Neuronal stem cell (in vitro differentiated cells): ENCODE measurements at regions not wholly inside any gene's neighbourhood (a gene's known extent, or its start where the extent isn't known, plus 50 kb on each side); places are given as distances from the start of the nearest gene placed in this dataset.
A peak's percentile ranks its signal among the peaks of the same experiment; 100 is the strongest.

Source experiments
- DNase-seq: peaks from one replicate; pipeline ENCODE4 v3.0.0-alpha.2; 2013; ENCODE audit warnings: low spot score
- H2AFZ ChIP-seq: one replicate; pipeline ENCODE4 v1.6.1; 2013; ENCODE audit warnings: mild to moderate bottlenecking, low read length, inconsistent platforms
- H2AK5ac ChIP-seq: 2 replicates; pipeline ENCODE4 v1.6.1; 2013; ENCODE audit warnings: low read depth, mild to moderate bottlenecking, inconsistent platforms, low read length, moderate library complexity, mixed read lengths
- H2BK120ac ChIP-seq: 2 replicates; pipeline ENCODE4 v1.6.1; 2013; ENCODE audit warnings: low read depth, mild to moderate bottlenecking, inconsistent platforms, low read length, moderate library complexity, mixed read lengths
- H2BK12ac ChIP-seq: one replicate; pipeline ENCODE4 v1.6.1; 2013; ENCODE audit warnings: low read length, inconsistent platforms
- H2BK15ac ChIP-seq: 2 replicates; pipeline ENCODE4 v1.6.1; 2013; ENCODE audit warnings: mild to moderate bottlenecking, low read length, inconsistent platforms, mixed read lengths
- H2BK5ac ChIP-seq: one replicate; pipeline ENCODE4 v1.6.1; 2013; ENCODE audit warnings: inconsistent platforms, mild to moderate bottlenecking, low read length, moderate library complexity
- H3K14ac ChIP-seq: one replicate; pipeline ENCODE4 v1.6.1; 2013; ENCODE audit warnings: low read length, inconsistent platforms
- H3K18ac ChIP-seq: 2 replicates; pipeline ENCODE4 v1.6.1; 2013; ENCODE audit warnings: low read length, inconsistent platforms
- H3K23ac ChIP-seq: 2 replicates; pipeline ENCODE4 v1.6.1; 2013; ENCODE audit warnings: low read depth, mild to moderate bottlenecking, mixed read lengths, low read length, inconsistent platforms; ENCODE audit not compliant: poor library complexity
- H3K27ac ChIP-seq: replicated peaks from 3 replicates; pipeline ENCODE4 v1.5.1; 2013; ENCODE audit warnings: low read length, inconsistent platforms
- H3K27me3 ChIP-seq, 3 experiments: 2 replicates each; pipeline ENCODE4 v1.6.1; 2013; ENCODE audit warnings: low read length in 3 of 3, mild to moderate bottlenecking in 2 of 3, inconsistent platforms in 1 of 3, low read depth in 1 of 3, mixed read lengths in 1 of 3, moderate library complexity in 1 of 3; ENCODE audit not compliant: control insufficient read depth in 3 of 3, insufficient read depth in 3 of 3
- H3K36me3 ChIP-seq, 2 donors: replicated peaks in 1 of 2; 2 replicates each; pipeline ENCODE4 v1.6.1; 2013; ENCODE audit warnings: low read length in 2 of 2; ENCODE audit not compliant: control insufficient read depth in 2 of 2, insufficient read depth in 2 of 2
- H3K4ac ChIP-seq: 2 replicates; pipeline ENCODE4 v1.6.1; 2013; ENCODE audit warnings: inconsistent platforms, mild to moderate bottlenecking, low read length, moderate library complexity
- H3K4me1 ChIP-seq, 2 donors: 1 replicate in 1 of 2; 2 replicates in 1 of 2; pipeline ENCODE4 v1.6.1; 2013; ENCODE audit warnings: low read length in 2 of 2, low read depth in 1 of 2; ENCODE audit not compliant: control insufficient read depth in 2 of 2, insufficient read depth in 1 of 2
- H3K4me2 ChIP-seq: one replicate; pipeline ENCODE4 v1.6.1; 2013; ENCODE audit warnings: mild to moderate bottlenecking, low read length, inconsistent platforms; ENCODE audit not compliant: insufficient read depth, poor library complexity, severe bottlenecking
- H3K4me3 ChIP-seq, 2 donors: 2 replicates each; pipeline ENCODE4 v1.5.1; 2013; ENCODE audit warnings: low read length in 2 of 2, mild to moderate bottlenecking in 2 of 2, inconsistent platforms in 1 of 2, moderate library complexity in 1 of 2
- H3K79me1 ChIP-seq: one replicate; pipeline ENCODE4 v1.6.1; 2013; ENCODE audit warnings: low read depth, mild to moderate bottlenecking, inconsistent platforms, low read length, moderate library complexity
- H3K9ac ChIP-seq: one replicate; pipeline ENCODE4 v1.6.1; 2013; ENCODE audit warnings: mild to moderate bottlenecking, low read depth, low read length, inconsistent platforms; ENCODE audit not compliant: poor library complexity
- H3K9me3 ChIP-seq, 2 donors: replicated peaks in 1 of 2; 2 replicates each; pipeline versions ENCODE3 to v1.6.1; 2013; ENCODE audit warnings: low read length in 2 of 2, mild to moderate bottlenecking in 2 of 2, inconsistent platforms in 1 of 2, low read depth in 1 of 2, mixed read lengths in 1 of 2, moderate library complexity in 1 of 2; ENCODE audit not compliant: control insufficient read depth in 2 of 2, insufficient read depth in 1 of 2
- H4K8ac ChIP-seq: one replicate; pipeline ENCODE4 v1.6.1; 2013; ENCODE audit warnings: low read depth, mild to moderate bottlenecking, inconsistent platforms, low read length, moderate library complexity
- H4K91ac ChIP-seq: one replicate; pipeline ENCODE4 v1.6.1; 2013; ENCODE audit warnings: low read length, low read depth, mild to moderate bottlenecking, inconsistent platforms; ENCODE audit not compliant: poor library complexity
- whole genome bisulfite sequencing, 2 donors: extraction: QIAGEN DNeasy Blood & Tissue Kit; methylation state at CpG; one replicate each; pipeline ENCODE4 v1.1.7; 2013; ENCODE audit warnings: missing lambda C conversion rate in 2 of 2, mixed read lengths in 1 of 2; ENCODE audit not compliant: insufficient read length in 2 of 2, insufficient replicate concordance in 1 of 2; ENCODE audit errors: extremely low coverage in 2 of 2; 5-methylcytosine and 5-hydroxymethylcytosine counted together

GRCh38 chr6:121959501-121959900 lies 440.0 kb upstream of the HSF2 start:
- Histone ChIP-seq H3K27ac (no peak overlapping the region), H2BK120ac (no peak overlapping the region), H2AFZ (peak overlapping the region; percentile 18), H3K18ac (no peak overlapping the region), H3K79me1 (no peaks in the 10 kb centered on the region), H3K4me2 (no peak overlapping the region), H2BK15ac (no peak overlapping the region), H3K4ac (no peak overlapping the region), H3K4me1 (no peaks in the 10 kb centered on the region), H3K36me3 (no peaks in the 10 kb centered on the region), H2AK5ac (no peak overlapping the region), H3K14ac (no peak overlapping the region), H3K9ac (no peak overlapping the region), H2BK12ac (no peak overlapping the region), H3K23ac (no peak overlapping the region), H3K27me3 (no peaks in the 10 kb centered on the region), H3K4me3 (no peak overlapping the region), H3K9me3 (no peaks in the 10 kb centered on the region), H4K91ac (no peak overlapping the region), H4K8ac (no peak overlapping the region), H2BK5ac (no peak overlapping the region)
- no peak for DNase-seq
- no CpG with 5 or more reads among the region's 5 CpGs for WGBS, 2 donors

DNA sequence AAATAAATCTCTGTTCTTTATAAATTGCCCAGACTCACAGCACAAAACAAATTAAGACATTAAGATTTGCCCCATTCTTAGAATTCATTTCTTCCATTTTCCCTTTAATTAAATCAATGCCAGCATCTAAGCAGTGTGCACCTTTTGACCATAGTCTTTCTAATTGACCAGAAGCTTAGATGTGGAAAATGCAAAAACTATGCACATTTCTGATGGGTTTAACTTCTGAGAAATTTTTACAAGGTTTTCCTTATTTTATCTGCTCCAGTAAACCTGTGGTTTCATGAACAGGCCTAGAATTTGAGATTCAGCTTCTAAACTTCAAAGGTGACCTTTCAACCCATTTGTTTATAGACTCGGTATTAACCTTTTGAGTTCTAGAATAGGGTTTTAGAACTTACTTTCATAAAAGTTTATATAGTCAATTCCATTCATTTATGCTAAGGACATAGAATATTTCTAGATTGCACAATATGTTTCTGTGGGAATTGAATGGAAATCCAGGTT lies 437.8 kb upstream of the HSF2 start:
- H3K27ac ChIP-seq, result no peak overlapping the region
- H2BK5ac ChIP-seq, result no peak overlapping the region
- no peak overlapping the region for H2AFZ ChIP-seq
- WGBS, 2 donors, result no CpG with 5 or more reads among the region's 1 CpG
- no peak overlapping the region for H3K9ac ChIP-seq
- H3K9me3 ChIP-seq, result no peaks in the 10 kb centered on the region
- H3K23ac ChIP-seq, result no peak overlapping the region
- H3K18ac ChIP-seq, result no peak overlapping the region
- H2BK12ac ChIP-seq, result no peak overlapping the region
- H3K36me3 ChIP-seq, result no peaks in the 10 kb centered on the region
- no peak overlapping the region for H2AK5ac ChIP-seq
- no peak overlapping the region for H3K14ac ChIP-seq
- H2BK120ac ChIP-seq, result no peak overlapping the region
- H3K4me1 ChIP-seq, result no peaks in the 10 kb centered on the region
- no peak for DNase-seq
- H2BK15ac ChIP-seq, result no peak overlapping the region
- H4K8ac ChIP-seq, result no peak overlapping the region
- no peaks in the 10 kb centered on the region for H3K79me1 ChIP-seq
- H3K4me3 ChIP-seq, result no peak overlapping the region
- H4K91ac ChIP-seq, result no peak overlapping the region
- no peaks in the 10 kb centered on the region for H3K27me3 ChIP-seq
- H3K4ac ChIP-seq, result no peak overlapping the region
- H3K4me2 ChIP-seq, result no peak overlapping the region

DNA sequence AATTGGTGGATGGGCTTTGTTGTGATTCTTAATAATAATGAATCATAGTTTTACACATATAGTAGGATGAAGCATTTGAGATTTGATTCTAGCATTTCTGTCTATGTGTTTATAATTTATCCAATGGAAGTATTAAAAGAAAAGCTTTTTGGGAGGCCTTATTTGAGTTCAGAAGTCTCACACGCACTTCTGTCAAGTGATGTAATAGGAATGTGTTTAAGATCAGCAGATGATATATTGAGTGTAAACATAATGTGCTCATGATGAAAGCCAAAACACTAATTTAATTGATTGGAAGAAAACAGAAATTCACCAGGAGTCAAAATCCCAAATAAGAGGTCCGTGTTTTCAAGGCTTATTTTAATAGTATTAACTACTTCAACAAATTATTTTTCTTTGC lies 435.6 kb upstream of the HSF2 start:
- no peak overlapping the region for H2BK12ac ChIP-seq
- no peak overlapping the region for H3K9ac ChIP-seq
- H3K79me1 ChIP-seq, result no peaks in the 10 kb centered on the region
- H3K27ac ChIP-seq, result no peak overlapping the region
- H3K23ac ChIP-seq, result no peak overlapping the region
- no peak overlapping the region for H2BK15ac ChIP-seq
- no peak overlapping the region for H4K91ac ChIP-seq
- no peaks in the 10 kb centered on the region for H3K36me3 ChIP-seq
- H3K4ac ChIP-seq, result no peak overlapping the region
- no peak overlapping the region for H4K8ac ChIP-seq
- no peak overlapping the region for H3K14ac ChIP-seq
- DNase-seq, result no peak
- no peak overlapping the region for H3K4me3 ChIP-seq
- H2AFZ ChIP-seq, result no peak overlapping the region
- H3K4me1 ChIP-seq, result no peaks in the 10 kb centered on the region
- H2BK5ac ChIP-seq, result no peak overlapping the region
- no peak overlapping the region for H3K4me2 ChIP-seq
- no peaks in the 10 kb centered on the region for H3K27me3 ChIP-seq
- H2BK120ac ChIP-seq, result no peak overlapping the region
- no peak overlapping the region for H2AK5ac ChIP-seq
- no peak overlapping the region for H3K18ac ChIP-seq
- H3K9me3 ChIP-seq, result no peaks in the 10 kb centered on the region
- whole genome bisulfite sequencing, 2 donors, result no CpG with 5 or more reads among the region's 2 CpGs

DNA sequence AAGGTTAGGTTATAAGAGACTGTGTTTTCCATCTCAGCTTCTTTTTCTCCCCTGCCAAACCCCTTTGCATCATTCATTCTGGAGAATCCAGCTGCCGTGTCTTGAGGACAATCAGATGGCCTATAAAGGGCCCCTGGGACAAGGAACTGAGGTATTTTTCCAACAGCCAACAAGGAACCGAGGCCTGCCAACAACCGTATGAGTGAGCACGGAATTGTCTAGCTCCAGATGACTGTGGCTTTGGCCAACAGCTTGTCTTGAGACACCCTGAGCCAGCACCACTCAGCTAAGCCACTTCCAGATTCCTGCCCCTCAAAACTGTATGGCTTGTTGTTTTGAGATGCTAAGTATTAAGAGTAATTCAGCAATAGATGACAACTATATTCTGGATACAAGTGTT lies 433.7 kb upstream of the HSF2 start:
- no peak overlapping the region for H3K4me2 ChIP-seq
- no peak overlapping the region for H3K27ac ChIP-seq
- H3K4ac ChIP-seq, result no peak overlapping the region
- H3K79me1 ChIP-seq, result no peaks in the 10 kb centered on the region
- no peaks in the 10 kb centered on the region for H3K27me3 ChIP-seq
- no peak overlapping the region for H2BK5ac ChIP-seq
- no peak overlapping the region for H2AK5ac ChIP-seq
- no peak for DNase-seq
- H3K4me3 ChIP-seq, result no peak overlapping the region
- H4K8ac ChIP-seq, result no peak overlapping the region
- no peak overlapping the region for H4K91ac ChIP-seq
- H2BK12ac ChIP-seq, result no peak overlapping the region
- WGBS, 2 donors, result no CpG with 5 or more reads among the region's 4 CpGs
- no peak overlapping the region for H3K23ac ChIP-seq
- H2AFZ ChIP-seq, result peak overlapping the region; percentile 10
- H3K4me1 ChIP-seq, result no peaks in the 10 kb centered on the region
- H3K18ac ChIP-seq, result no peak overlapping the region
- H3K9me3 ChIP-seq, result no peaks in the 10 kb centered on the region
- no peak overlapping the region for H2BK15ac ChIP-seq
- no peak overlapping the region for H3K14ac ChIP-seq
- no peaks in the 10 kb centered on the region for H3K36me3 ChIP-seq
- H3K9ac ChIP-seq, result no peak overlapping the region
- no peak overlapping the region for H2BK120ac ChIP-seq
